ENCODE measurements at regions not wholly inside any gene's neighbourhood (a gene's known extent, or its start where the extent isn't known, plus 50 kb on each side); places are given as distances from the start of the nearest gene placed in this dataset.

DNA sequence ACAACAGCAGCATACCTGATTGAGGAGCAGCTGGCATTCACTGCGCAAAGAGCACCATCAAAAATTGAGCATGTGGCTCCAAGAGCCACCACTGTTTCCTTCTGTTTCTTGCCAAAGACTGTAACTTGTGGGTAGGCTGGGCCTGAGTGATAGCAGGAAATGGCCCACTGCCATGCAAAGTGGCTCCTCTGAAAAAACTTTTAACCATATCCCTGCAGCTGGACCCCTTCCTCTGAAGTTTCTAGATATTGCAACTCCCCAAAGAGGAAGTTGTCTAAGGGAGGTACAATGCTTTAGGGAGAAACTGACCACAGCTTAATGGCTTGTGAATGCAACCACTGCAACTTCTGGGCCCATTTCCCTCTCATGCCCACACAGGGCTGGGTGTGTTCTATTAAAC lies 355.4 kb upstream of the PDE4D start (continued):
- TF ChIP-seq, protein P1, sequence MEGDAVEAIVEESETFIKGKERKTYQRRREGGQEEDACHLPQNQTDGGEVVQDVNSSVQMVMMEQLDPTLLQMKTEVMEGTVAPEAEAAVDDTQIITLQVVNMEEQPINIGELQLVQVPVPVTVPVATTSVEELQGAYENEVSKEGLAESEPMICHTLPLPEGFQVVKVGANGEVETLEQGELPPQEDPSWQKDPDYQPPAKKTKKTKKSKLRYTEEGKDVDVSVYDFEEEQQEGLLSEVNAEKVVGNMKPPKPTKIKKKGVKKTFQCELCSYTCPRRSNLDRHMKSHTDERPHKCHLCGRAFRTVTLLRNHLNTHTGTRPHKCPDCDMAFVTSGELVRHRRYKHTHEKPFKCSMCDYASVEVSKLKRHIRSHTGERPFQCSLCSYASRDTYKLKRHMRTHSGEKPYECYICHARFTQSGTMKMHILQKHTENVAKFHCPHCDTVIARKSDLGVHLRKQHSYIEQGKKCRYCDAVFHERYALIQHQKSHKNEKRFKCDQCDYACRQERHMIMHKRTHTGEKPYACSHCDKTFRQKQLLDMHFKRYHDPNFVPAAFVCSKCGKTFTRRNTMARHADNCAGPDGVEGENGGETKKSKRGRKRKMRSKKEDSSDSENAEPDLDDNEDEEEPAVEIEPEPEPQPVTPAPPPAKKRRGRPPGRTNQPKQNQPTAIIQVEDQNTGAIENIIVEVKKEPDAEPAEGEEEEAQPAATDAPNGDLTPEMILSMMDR (IDR thresholded peaks at IDR 0.05; ENCODE audit: low read depth, low read length, missing input control) = no peak
- TF ChIP-seq, protein P2, sequence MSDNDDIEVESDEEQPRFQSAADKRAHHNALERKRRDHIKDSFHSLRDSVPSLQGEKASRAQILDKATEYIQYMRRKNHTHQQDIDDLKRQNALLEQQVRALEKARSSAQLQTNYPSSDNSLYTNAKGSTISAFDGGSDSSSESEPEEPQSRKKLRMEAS (IDR thresholded peaks at IDR 0.05) = no peak
- no peak for TF ChIP-seq YY1 (IDR thresholded peaks at IDR 0.05)
- no peak for TF ChIP-seq JUND (IDR thresholded peaks at IDR 0.05)
- no peak for TF ChIP-seq EGR1 (IDR thresholded peaks at IDR 0.05; ENCODE audit: low read depth in 2 of 2)
- TF ChIP-seq, protein P3, sequence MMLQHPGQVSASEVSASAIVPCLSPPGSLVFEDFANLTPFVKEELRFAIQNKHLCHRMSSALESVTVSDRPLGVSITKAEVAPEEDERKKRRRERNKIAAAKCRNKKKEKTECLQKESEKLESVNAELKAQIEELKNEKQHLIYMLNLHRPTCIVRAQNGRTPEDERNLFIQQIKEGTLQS (IDR thresholded peaks at IDR 0.05) = no peak

DNA sequence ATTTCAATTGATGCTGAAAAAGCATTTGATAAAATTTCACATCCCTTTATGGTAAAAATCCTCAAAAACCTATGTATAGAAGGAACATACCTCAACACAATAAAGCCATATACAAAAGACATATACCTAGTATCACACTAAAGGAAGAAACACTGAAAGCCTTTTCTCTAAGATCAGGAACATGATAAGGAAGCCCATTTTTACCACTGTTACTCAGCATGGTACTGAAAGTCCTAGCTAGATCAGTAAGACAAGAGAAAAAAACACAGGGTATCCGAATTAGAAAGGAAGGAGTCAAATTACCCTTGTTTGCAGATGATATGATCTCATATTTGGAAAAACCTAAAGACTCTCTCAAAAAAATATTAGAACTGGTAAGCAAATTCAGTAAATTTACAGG lies 350.2 kb upstream of the PDE4D start:
- DNase-seq (ENCODE audit: low spot score) = no peak
- WGBS = 52% methylated on average over 1 of the region's 1 CpG
- TF ChIP-seq JUND (IDR thresholded peaks at IDR 0.05) (no peak), TAF1 (conservative IDR thresholded peaks at IDR 0.05) (no peak), SP1 (IDR thresholded peaks at IDR 0.05) (no peak), GABPA (IDR thresholded peaks at IDR 0.05 in 1 of 2, conservative IDR thresholded peaks at IDR 0.05 in 1 of 2) (no peak), HNF4G (IDR thresholded peaks at IDR 0.05) (no peak), RAD21 (IDR thresholded peaks at IDR 0.05) (no peak), FOXA2 (IDR thresholded peaks at IDR 0.05) (no peak), NR2F2 (IDR thresholded peaks at IDR 0.05) (no peak), RXRA (IDR thresholded peaks at IDR 0.05) (no peak), HNF4A (conservative IDR thresholded peaks at IDR 0.05) (no peak), EGR1 (IDR thresholded peaks at IDR 0.05; ENCODE audit: low read depth in 2 of 2) (no peak), FOXA1 (IDR thresholded peaks at IDR 0.05) (no peak), YY1 (IDR thresholded peaks at IDR 0.05) (no peak)
- TF ChIP-seq, protein P1 (IDR thresholded peaks at IDR 0.05; ENCODE audit: low read depth, low read length, missing input control) = no peak
- TF ChIP-seq, protein P4, sequence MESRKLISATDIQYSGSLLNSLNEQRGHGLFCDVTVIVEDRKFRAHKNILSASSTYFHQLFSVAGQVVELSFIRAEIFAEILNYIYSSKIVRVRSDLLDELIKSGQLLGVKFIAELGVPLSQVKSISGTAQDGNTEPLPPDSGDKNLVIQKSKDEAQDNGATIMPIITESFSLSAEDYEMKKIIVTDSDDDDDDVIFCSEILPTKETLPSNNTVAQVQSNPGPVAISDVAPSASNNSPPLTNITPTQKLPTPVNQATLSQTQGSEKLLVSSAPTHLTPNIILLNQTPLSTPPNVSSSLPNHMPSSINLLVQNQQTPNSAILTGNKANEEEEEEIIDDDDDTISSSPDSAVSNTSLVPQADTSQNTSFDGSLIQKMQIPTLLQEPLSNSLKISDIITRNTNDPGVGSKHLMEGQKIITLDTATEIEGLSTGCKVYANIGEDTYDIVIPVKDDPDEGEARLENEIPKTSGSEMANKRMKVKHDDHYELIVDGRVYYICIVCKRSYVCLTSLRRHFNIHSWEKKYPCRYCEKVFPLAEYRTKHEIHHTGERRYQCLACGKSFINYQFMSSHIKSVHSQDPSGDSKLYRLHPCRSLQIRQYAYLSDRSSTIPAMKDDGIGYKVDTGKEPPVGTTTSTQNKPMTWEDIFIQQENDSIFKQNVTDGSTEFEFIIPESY (IDR thresholded peaks at IDR 0.05) = no peak
- TF ChIP-seq, protein P5, sequence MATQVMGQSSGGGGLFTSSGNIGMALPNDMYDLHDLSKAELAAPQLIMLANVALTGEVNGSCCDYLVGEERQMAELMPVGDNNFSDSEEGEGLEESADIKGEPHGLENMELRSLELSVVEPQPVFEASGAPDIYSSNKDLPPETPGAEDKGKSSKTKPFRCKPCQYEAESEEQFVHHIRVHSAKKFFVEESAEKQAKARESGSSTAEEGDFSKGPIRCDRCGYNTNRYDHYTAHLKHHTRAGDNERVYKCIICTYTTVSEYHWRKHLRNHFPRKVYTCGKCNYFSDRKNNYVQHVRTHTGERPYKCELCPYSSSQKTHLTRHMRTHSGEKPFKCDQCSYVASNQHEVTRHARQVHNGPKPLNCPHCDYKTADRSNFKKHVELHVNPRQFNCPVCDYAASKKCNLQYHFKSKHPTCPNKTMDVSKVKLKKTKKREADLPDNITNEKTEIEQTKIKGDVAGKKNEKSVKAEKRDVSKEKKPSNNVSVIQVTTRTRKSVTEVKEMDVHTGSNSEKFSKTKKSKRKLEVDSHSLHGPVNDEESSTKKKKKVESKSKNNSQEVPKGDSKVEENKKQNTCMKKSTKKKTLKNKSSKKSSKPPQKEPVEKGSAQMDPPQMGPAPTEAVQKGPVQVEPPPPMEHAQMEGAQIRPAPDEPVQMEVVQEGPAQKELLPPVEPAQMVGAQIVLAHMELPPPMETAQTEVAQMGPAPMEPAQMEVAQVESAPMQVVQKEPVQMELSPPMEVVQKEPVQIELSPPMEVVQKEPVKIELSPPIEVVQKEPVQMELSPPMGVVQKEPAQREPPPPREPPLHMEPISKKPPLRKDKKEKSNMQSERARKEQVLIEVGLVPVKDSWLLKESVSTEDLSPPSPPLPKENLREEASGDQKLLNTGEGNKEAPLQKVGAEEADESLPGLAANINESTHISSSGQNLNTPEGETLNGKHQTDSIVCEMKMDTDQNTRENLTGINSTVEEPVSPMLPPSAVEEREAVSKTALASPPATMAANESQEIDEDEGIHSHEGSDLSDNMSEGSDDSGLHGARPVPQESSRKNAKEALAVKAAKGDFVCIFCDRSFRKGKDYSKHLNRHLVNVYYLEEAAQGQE (IDR thresholded peaks at IDR 0.05) = no peak
- TF ChIP-seq, protein P2 (IDR thresholded peaks at IDR 0.05) = no peak
- TF ChIP-seq, protein P3 (IDR thresholded peaks at IDR 0.05) = no peak
- H3K27ac ChIP-seq (ENCODE audit: low read depth in 1 of 2, low read length in 2 of 2) = no peak overlapping the region
- H3K4me3 ChIP-seq (ENCODE audit: low read depth in 1 of 3, low read length in 3 of 3) = no peak overlapping the region
- peaks cover 0 to 9% (median 2%) of the 10 kb centered on the region in 4 donors for H3K9me3 ChIP-seq (ENCODE audit: control insufficient read depth in 4 of 4, low read length in 3 of 4)
- H3K4me1 ChIP-seq (ENCODE audit: control insufficient read depth in 4 of 4, insufficient read depth in 4 of 4, low read length in 3 of 4) = no peaks in the 10 kb centered on the region
- peaks cover 0 to 5% (median 0%) of the 10 kb centered on the region in 4 donors for H3K27me3 ChIP-seq (ENCODE audit: control insufficient read depth in 4 of 4, insufficient read depth in 4 of 4, low read length in 3 of 4)
- no peak overlapping the region for H3K9ac ChIP-seq (ENCODE audit: low read depth in 1 of 2, low read length in 2 of 2)
- peaks cover 0 to 2% (median 0%) of the 10 kb centered on the region in 4 donors for H3K36me3 ChIP-seq (ENCODE audit: control insufficient read depth in 4 of 4, insufficient read depth in 3 of 4, low read depth in 1 of 4, low read length in 3 of 4)

Data from liver (tissue), 8 donors.